Right ventricle myocardium inferior (tissue), 1 donor: ENCODE measurements at regions not wholly inside any gene's neighbourhood (a gene's known extent, or its start where the extent isn't known, plus 50 kb on each side); places are given as distances from the start of the nearest gene placed in this dataset.
A peak's percentile ranks its signal among the peaks of the same experiment; 100 is the strongest.
"Not testable (repeated sequence)": the region's sequence is repeated elsewhere in the genome, so short reads cannot be mapped to it uniquely, and the experiment has no call there.

Source experiments
- ATAC-seq: fragments of 200-7000 bp; cut with Tn5 transposase; one replicate; pipeline ENCODE4 v1.9.1; 2020; ENCODE audit warnings: mild to moderate bottlenecking, moderate library complexity
- DNase-seq: peaks from one replicate; pipeline ENCODE4 v3.0.0; 2021; ENCODE audit errors: missing footprints
- intact Hi-C: fragments of 100-400 bp; cut with DNase I; formaldehyde crosslinking; loops from one replicate; pipeline ENCODE4 v1.11.0; 2022
- donor health status: DM: no; HTN: yes; CAD: no; lungs with severe emphysema.

DNA sequence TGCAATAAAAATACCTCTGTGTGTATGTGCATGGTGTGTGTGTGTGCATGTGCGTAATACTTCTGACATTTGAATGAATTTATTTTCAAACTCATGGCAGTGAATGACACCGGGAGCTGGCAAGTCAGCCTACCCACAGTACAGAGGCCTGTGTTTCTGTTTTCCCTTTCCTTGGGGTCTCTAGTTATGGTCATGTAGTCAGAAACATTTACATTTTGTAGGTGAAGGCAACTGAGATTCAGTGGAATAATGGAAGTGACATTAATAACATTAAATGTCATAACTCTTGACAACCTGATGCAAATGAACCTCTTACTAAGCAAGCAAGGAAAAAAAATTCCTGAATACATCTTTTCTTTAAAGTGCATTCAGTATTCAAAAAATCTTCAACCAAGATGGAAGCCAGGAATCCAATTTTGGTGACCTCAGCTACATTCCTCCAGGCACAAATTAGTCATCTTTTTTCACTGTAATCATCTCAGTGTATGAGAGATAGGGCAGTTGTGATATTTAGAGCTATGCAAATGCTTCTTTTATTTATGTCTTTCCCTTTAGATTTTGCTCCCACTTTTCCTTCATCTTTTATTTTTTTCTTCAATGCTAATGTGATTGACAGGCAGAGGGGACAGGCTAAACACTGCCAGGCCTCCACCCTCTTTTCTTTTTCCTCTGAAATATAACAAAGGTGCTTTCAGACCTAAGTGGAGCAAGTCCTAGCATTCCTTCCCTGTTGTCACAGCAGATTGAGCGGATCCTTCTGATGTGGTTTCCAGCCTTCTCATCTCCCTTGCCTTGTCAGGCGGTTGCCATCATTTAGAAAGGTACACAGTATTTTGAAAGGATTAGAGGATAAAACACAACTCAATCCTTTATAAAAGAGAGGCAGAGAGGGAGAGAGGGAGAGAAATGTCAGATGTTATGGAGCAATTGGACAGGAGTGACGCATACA is 569.8 kb upstream of the ADAMTS16 start:
- intact Hi-C loops, result no loop called here
- ATAC-seq, result no peak
- no peak for DNase-seq

DNA sequence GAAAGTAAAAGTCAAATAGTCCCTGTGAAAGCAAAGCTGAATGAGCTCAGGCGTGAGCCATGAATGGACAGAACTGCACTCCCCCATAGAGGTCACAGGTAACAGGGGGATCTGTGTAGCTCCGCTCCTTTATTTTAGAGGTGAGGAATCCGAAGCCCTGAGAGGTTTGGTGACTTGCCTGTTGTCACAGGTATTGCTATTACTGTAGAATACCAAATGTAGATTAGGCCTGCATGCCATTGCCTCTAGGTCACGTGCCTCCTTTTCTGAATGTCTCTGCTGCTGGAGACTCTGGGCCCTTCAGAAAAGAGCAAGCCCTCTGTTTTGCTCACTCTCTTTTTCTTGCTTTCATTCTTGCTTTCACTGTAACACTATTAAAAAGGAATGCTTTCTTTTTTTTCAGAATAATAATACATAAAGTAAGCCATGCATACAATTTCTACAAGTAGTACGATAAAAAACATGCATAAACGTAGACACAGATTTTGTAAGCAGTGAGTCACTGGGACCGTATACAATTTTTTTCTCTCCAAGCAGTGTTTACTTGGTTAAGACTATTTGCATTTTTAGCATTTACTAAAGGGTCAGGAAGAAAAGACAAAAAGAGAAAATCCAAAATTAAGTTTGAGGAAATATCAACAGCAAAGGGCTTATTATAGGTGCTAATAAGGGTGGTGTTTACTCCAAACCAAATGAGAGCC is 568.7 kb upstream of the ADAMTS16 start:
- intact Hi-C loops, result no loop called here

DNA sequence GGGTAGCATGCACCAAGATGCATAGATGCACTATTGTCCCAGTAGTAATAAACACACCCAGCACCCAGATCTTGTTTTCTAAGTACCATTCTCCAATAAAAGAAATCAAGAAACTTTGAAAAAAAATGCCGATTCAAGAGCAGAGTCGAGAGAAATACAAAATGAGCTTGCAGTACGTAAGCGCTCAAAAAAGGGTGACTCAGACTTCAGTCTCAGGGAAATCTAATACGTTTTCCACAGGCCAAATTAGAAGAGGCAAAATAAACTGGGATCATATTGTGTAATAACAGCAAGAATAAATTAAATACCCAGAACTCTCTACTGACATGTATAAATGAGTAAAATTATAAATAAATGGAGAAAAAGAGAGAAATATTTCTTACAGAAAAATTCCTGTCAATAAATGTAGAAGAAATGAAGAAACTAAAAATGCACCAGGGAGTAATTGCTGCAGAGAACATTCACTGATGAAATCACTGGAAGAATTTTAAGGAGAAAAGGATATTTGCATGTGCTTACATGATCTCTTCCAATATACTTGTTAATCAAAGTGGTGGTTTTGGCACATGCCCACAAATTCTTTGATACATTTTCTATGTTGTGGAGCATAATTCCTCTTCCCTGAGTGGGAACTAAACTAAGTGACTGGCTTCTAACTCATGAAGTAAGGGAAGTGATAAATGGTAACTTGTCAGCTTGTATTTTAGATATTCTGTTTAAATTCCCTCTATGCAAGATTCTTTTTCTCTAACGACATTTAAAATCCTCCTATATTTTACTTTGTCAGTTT is 567.6 kb upstream of the ADAMTS16 start:
- DNase-seq (no peak), ATAC-seq (no peak)
- intact Hi-C loops, result no loop called here

More for the DNA sequence above, 568.7 kb upstream of the ADAMTS16 start:
- ATAC-seq (no peak), DNase-seq (no peak)

DNA sequence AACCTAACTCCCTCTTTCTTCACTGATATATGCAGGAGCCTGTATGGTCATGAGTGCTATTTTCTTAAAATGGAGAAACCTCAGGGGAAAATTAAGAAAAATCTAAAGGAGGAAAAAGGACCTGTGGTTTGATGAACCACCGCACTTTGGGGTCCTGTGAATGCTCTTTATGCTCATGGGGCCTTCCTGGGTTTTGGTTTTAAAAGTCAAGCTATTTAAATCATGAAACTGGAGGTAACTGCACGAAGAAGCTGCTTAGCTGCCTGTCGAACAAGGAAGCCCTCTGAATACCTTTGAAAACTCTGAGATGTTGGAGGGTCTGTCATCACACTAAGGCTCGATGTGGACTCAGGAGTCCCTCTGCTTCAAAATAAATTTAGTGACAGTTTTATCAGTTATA is 564.5 kb upstream of the ADAMTS16 start:
- DNase-seq (no peak), ATAC-seq (no peak)

DNA sequence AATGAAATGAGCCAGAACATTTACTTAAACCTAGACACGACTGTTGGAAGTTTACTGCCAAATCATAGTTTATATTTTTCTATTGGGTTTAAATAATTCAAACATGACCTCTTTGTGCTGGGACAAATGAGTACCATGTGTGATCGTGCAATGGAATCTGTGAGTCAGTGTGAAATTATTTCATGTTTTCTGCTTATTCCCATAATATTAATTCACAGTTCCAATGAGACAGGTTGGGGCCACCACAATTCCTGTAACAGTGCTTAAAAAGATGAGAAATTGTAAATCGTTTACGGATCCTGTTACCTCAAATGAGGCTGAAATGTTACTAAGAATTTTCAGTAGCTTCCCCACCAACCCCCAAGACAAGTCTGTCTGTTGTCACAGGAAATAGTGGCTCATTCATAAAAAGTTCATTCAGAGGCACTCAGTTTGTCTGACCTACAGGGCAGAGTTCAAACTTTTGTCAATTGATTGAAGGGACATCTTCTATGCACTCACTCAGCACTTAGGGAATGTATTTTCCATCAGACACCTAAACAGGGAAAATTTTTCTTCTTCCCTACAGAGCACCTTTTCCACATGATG is 563.9 kb upstream of the ADAMTS16 start:
- intact Hi-C loops, result no loop called here
- no peak for ATAC-seq

More for the DNA sequence above, 564.5 kb upstream of the ADAMTS16 start:
- intact Hi-C loops, result no loop called here

DNA sequence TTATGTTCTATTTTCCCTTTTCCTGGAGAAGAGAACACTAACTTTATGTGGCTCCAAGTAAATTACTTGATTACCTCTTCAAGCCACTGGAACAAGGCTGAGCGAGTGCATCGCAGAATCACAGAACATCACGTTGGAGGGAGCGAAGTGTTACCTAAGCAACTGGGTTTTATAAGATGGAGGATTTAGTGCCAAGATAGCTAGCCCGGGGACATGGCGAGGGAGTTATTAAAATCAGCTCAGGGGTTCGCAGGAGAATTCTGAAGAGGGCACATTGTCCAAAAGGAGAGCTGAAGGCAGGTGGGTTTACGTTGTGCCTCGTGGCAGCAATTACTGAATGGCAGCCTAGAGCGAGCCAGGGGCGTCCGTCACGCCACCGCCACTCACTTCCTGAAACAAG is 563.2 kb upstream of the ADAMTS16 start:
- intact Hi-C loops, result no loop called here
- DNase-seq (no peak), ATAC-seq (no peak)

More for the DNA sequence above, 563.9 kb upstream of the ADAMTS16 start:
- DNase-seq, result no peak

DNA sequence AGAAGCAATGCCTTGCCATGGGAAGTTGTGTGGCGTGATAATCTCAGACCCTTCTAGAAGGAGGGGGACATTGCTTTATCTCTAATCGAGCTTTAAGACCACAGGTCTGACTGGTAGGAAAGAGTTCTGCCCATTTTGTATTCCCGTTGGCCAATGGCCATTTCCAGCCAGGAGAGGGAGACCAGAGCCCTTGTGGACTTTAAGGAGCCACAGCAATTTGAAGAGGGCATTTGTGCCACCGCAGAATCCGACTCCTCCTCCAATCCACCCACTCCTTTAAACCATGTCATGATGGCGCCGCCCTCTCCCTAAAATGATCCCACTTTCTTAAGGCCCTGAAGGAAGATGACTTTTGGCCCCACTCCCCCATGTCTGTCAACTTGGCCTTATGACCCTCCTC is 560.5 kb upstream of the ADAMTS16 start:
- ATAC-seq, result no peak
- intact Hi-C loops, result no loop called here
- DNase-seq, result no peak

DNA sequence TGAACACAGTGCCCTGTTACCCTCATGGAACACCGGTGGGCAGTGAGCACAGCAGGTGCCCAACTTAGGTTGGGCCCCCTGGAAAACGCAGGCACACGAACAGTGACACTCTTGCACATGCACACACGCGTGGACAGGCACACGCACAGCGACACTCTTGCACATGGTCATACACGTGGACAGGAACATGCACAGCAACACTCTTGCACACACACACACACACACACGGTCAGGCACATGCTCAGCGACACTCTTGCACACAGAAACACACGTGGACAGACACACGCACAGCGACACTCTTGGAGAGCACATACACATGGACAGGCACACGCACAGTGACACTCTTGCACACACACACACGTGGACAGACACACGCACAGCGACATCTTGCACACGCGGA is 559.4 kb upstream of the ADAMTS16 start:
- ATAC-seq, result no peak
- intact Hi-C loops, result no loop called here

DNA sequence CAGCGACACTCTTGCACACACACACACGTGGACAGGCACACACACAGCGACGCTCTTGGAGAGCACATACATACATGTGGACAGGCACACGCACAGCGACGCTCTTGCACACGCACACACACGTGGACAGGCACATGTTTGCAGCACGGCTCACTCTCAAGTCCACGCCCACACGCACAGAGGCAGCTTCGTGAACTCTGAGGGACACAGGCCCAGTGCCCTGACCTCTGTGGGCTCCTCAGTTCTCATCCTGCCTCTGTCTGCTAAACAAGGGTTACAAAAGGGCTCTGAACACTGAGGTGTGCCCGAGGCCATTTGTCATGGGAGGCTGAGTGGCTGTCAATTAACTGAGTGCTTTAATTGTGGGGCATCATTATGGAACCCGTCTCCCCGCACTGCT is 558.8 kb upstream of the ADAMTS16 start:
- DNase-seq, result no peak

More for the DNA sequence above, 559.4 kb upstream of the ADAMTS16 start:
- DNase-seq, result no peak

DNA sequence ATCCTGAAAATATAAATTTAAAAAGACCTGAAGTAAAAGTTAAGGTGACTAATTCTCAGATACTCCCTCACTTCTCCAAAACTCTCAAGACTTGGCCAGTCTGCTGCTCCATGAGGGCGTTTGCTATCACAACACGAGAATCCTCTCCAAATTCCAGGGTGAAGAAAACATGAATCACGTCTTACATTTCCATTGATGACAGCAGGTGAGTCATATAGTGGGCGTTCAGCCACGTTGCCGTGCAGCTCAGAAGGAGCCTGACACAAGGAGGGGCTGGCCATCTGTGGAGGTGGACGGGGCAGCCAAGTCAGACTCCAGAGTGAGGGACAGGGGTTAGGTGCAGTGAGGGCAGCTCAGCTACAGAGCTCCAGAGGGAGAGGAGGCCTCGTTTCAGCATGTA is 555.1 kb upstream of the ADAMTS16 start:
- no peak for DNase-seq
- peak; percentile 10 for ATAC-seq
- intact Hi-C loops, result no loop called here

More for the DNA sequence above, 558.8 kb upstream of the ADAMTS16 start:
- intact Hi-C loops, result no loop called here
- no peak for ATAC-seq

DNA sequence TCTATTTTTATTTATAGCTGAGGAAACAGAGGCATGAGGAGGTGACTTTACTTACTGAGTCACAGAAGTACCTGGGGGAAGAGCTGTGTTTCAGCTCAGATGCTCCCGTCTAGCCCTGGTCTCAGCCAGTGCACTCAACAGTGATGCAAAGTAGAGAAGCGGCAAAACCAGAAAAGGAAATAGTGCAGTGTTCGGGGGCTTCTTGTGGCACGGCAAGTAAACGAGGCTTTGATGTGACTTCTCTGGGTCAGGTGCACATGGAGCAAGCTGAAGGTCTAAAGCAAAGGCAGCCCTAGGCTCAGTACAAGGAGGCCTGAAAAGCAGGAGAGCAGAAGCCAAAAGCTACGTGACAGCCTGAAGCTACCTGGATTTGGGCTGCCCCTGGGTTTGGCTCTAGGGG is 526.7 kb upstream of the ADAMTS16 start:
- ATAC-seq, result no peak
- no peak for DNase-seq
- intact Hi-C loops, result no loop called here

DNA sequence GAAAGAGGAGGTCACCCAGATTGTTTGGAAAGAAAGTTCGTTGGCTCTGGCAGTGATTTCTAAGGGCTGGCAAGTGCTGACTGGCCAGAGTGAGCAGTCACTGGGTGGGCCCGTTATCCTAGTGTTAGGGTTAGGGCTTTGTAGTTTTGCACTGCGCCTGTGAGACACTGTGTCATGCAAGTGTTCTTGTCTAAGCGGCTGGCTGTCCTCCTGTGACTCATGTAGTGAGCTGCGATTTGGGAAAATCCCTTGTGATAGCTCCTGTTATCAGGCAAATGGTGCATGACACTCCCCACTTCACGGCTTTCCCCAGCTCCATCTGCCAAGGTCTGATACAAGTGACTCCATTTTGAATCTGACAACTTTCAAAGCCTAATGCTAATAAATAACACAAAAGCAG is 526.0 kb upstream of the ADAMTS16 start:
- DNase-seq, result no peak
- intact Hi-C loops, result no loop called here
- no peak for ATAC-seq

DNA sequence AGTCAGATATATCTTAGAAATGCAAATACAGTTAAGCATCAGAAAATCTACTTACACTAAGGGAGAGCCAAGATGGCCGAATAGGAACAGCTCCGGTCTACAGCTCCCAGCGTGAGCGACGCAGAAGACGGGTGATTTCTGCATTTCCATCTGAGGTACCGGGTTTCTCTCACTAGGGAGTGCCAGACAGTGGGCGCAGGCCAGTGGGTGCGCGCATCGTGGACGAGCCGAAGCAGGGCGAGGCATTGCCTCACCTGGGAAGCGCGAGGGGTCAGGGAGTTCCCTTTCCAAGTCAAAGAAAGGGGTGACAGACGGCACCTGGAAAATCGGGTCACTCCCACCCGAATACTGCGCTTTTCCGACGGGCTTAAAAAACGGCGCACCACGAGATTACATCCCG is 524.8 kb upstream of the ADAMTS16 start:
- DNase-seq, ATAC-seq, intact Hi-C loops: not testable (repeated sequence)

DNA sequence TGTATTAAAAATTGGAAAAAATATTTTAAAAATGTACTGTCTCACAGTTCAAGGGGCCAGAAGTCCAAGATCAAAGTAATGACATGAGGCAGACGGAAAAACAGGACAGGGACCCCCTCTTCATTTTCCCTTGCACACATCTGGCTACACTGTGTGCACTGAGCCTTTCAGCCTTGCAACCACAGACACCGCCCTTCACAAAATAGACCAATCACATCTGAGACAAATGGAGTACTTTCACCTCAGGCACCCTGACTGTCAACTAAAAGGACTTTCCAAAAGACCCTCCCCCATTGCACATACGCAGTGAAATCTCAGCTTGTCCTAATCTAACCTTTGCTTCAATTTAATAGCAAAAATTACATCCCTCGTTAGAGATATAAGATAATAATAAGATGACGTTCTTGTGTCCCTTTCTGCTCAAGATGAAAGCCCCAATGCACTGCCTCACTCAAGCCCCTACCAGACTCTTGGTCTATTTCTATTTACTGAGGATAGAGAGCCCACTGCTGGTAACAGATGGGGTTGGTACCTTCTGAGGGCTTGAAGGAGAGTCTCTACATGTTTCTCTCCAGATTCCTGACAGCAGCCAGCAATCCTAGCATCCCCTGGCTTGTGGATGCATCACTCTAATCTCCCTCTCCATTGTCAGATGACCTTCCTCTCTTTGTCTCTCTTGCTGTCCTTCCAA is 514.8 kb upstream of the ADAMTS16 start:
- DNase-seq (no peak), ATAC-seq (no peak)
- intact Hi-C loops, result no loop called here

DNA sequence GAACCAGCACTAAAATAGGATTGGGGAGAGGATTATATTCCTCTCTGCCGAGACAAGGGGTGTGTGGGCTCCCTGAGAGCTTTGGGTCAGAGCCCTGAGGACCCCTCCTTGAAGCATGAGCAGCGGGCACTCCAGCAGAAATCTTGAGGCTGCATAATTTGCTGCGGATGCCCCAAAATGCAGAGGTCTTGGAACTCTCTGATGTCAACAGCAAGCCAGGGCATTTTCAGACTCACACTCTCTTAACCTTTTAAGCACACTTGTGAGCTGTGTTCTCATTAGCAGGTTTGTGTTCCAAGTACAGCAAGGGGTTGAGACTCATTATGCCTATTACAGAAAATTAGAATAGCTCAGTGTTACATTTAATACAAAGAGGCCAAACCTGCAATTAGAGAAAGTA is 513.0 kb upstream of the ADAMTS16 start:
- ATAC-seq (no peak), DNase-seq (no peak)

DNA sequence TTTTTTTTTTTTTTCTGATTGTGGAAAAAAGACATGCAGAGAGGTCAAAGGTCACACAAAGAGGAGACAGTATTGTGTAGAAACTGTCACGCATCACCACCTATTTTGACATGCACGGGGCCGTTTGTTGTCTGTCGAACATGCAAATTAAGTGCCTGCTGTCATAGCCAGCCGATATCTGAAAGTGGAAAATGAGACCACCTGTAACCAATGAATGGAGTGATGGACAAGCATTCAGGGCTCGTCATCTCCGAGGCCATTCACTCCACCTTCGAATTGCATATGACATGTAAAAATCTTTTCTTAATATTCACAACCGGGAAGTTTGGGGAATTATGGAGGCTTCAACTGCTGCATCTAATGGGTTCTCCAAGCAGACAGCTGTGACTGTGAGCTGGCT is 512.2 kb upstream of the ADAMTS16 start:
- no peak for DNase-seq
- ATAC-seq, result no peak
- intact Hi-C loops, result no loop called here

More for the DNA sequence above, 513.0 kb upstream of the ADAMTS16 start:
- intact Hi-C loops, result no loop called here

DNA sequence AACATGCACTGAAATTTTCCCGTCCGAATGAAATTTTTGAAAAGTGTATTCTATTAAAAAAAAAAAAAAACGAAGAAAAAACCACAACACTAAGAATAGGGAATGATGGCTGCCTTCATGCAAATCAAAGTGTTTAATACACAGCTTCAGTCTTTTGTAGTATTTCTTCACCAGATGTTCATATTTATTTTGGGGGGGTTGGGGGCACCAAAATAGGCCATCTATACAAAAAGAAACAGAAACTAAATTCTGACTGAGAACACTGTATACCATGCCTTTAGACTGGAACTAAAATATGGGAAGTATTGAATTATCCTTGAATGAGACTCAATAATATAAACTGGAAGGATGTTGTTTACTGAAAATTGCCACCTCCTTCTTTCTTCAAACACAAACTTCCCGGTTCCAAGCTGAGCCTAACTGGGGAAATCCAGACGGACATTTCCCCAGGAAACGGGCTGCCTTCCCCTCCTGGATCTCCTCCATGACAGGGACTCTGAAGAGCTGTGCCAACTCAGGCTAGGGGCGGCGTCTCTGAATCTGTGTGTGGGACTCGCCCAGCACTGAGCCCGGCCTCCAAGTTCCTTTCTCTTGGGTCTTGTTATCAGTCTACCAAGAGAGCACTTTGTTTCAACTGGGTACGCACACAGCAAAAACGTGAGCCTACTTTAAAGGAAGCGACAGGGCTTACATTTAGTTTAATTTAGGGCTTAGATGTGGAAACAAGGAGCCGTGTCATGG is 511.3 kb upstream of the ADAMTS16 start:
- intact Hi-C loops, result no loop called here
- DNase-seq (no peak), ATAC-seq (no peak)

DNA sequence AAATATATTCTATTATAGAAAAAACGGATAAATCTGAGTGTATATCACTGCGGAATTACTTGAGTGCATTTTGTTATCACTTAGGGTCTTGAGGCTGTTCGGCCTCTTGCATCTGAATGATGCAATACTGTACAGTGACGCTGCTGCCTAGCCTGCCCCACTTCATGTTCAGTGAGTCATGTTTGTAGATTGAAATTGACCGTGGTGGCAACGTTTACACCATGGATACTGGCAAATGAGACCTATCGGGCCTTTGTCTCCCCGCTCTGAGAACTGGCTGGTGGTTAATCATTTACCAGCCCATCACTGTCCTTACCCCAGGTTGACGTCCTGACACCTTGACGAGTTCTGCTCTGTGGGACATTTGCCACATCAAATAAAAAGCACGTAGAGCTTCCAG is 510.1 kb upstream of the ADAMTS16 start:
- ATAC-seq, result no peak
- intact Hi-C loops, result no loop called here
- no peak for DNase-seq
